ENCODE measurements at regions not wholly inside any gene's neighbourhood (a gene's known extent, or its start where the extent isn't known, plus 50 kb on each side); places are given as distances from the start of the nearest gene placed in this dataset.

GRCh38 chr13:75061909-75062308 is 420.1 kb downstream of the TBC1D4 start (continued):
- TF ChIP-seq SIRT6 (IDR thresholded peaks at IDR 0.05; ENCODE audit: low read length): no peak

GRCh38 chr13:75055296-75055695 is 426.7 kb downstream of the TBC1D4 start:
- no peak overlapping the region for H2BK120ac ChIP-seq (replicated peaks; ENCODE audit: low read depth, low read length)
- no peak overlapping the region for H2BK12ac ChIP-seq (ENCODE audit: low read depth, low read length)
- H4K8ac ChIP-seq (ENCODE audit: extremely low read depth, insufficient read depth, low read length): no peak overlapping the region
- no peak overlapping the region for H3K4ac ChIP-seq (replicated peaks; ENCODE audit: insufficient read length, low read depth, low read length)
- H3K56ac ChIP-seq (replicated peaks; ENCODE audit: insufficient read length, low read depth, low read length): no peak overlapping the region
- H3K4me3 ChIP-seq (ENCODE audit: extremely low read depth in 1 of 4, insufficient read depth in 2 of 4, low read depth in 3 of 4, low read length in 4 of 4): no peak overlapping the region
- no peak overlapping the region for H2AFZ ChIP-seq (ENCODE audit: low read length)
- H3K27me3 ChIP-seq (replicated peaks in 1 of 4; ENCODE audit: control insufficient read depth in 3 of 4, extremely low read depth in 1 of 4, insufficient read depth in 3 of 4, low read length in 3 of 4): no peaks in the 10 kb centered on the region
- H3K36me3 ChIP-seq (ENCODE audit: control insufficient read depth in 2 of 4, insufficient read depth in 4 of 4, low read length in 3 of 4): no peaks in the 10 kb centered on the region
- H2BK15ac ChIP-seq (ENCODE audit: low read length): no peak overlapping the region
- no peaks in the 10 kb centered on the region for H3K23me2 ChIP-seq (ENCODE audit: low read depth, low read length)
- H4K20me1 ChIP-seq (replicated peaks in 1 of 2; ENCODE audit: control insufficient read depth in 1 of 2, insufficient read depth in 2 of 2, low read length in 2 of 2): no peaks in the 10 kb centered on the region
- H3K9me3 ChIP-seq (ENCODE audit: insufficient read depth in 2 of 2, low read depth in 1 of 2, low read length in 1 of 2): no peaks in the 10 kb centered on the region
- ChIA-PET CTCF (ENCODE audit: partially characterized antibody) (no interaction called here), POLR2A (ENCODE audit: partially characterized antibody) (no interaction called here)
- DNase-seq (ENCODE audit: low read depth in 1 of 2, low spot score in 2 of 2): no peak
- no peaks in the 10 kb centered on the region for H3K79me2 ChIP-seq (ENCODE audit: control insufficient read depth in 1 of 2, insufficient read depth in 2 of 2, low read length in 2 of 2)
- H3K27ac ChIP-seq (ENCODE audit: low read depth, low read length): no peak overlapping the region
- H2AK5ac ChIP-seq (ENCODE audit: low read depth, low read length): no peak overlapping the region
- H3K4me2 ChIP-seq (ENCODE audit: insufficient read depth in 1 of 2, low read depth in 2 of 2, low read length in 2 of 2): no peak overlapping the region
- H4K5ac ChIP-seq (ENCODE audit: insufficient read length, low read depth, low read length): no peak overlapping the region
- no peak overlapping the region for H4K91ac ChIP-seq (replicated peaks; ENCODE audit: insufficient read length, low read length)
- H2BK5ac ChIP-seq (ENCODE audit: low read depth, low read length): no peak overlapping the region
- H2BK20ac ChIP-seq (ENCODE audit: low read length): no peak overlapping the region
- no peak for FAIRE-seq
- TF ChIP-seq KDM1A (IDR thresholded peaks at IDR 0.05; ENCODE audit: borderline replicate concordance, low read length) (no peak), ASH2L (IDR thresholded peaks at IDR 0.05; ENCODE audit: low read length) (no peak), HDAC2 (IDR thresholded peaks at IDR 0.05; ENCODE audit: borderline replicate concordance in 1 of 2, low read depth in 2 of 2, low read length in 2 of 2) (no peak)
- no peaks in the 10 kb centered on the region for H3K79me1 ChIP-seq (ENCODE audit: low read depth, low read length)
- H3K18ac ChIP-seq (ENCODE audit: extremely low read depth, low read length): no peak overlapping the region
- no peak overlapping the region for H3K23ac ChIP-seq (ENCODE audit: insufficient read length)
- no peak overlapping the region for H3K9ac ChIP-seq (replicated peaks in 1 of 4; ENCODE audit: extremely low read depth in 1 of 4, low read depth in 3 of 4, low read length in 3 of 4)
- H3K4me1 ChIP-seq (replicated peaks in 1 of 4; ENCODE audit: control insufficient read depth in 3 of 4, insufficient read depth in 4 of 4, low read length in 3 of 4): no peaks in the 10 kb centered on the region
- no peak overlapping the region for H3K14ac ChIP-seq (ENCODE audit: insufficient read length)
